ENCODE measurements at regions not wholly inside any gene's neighbourhood (a gene's known extent, or its start where the extent isn't known, plus 50 kb on each side); places are given as distances from the start of the nearest gene placed in this dataset.

- TF ChIP-seq POLR2A (IDR thresholded peaks at IDR 0.05; ENCODE audit: low read depth, low read length): no peak
- TF ChIP-seq, protein P1, sequence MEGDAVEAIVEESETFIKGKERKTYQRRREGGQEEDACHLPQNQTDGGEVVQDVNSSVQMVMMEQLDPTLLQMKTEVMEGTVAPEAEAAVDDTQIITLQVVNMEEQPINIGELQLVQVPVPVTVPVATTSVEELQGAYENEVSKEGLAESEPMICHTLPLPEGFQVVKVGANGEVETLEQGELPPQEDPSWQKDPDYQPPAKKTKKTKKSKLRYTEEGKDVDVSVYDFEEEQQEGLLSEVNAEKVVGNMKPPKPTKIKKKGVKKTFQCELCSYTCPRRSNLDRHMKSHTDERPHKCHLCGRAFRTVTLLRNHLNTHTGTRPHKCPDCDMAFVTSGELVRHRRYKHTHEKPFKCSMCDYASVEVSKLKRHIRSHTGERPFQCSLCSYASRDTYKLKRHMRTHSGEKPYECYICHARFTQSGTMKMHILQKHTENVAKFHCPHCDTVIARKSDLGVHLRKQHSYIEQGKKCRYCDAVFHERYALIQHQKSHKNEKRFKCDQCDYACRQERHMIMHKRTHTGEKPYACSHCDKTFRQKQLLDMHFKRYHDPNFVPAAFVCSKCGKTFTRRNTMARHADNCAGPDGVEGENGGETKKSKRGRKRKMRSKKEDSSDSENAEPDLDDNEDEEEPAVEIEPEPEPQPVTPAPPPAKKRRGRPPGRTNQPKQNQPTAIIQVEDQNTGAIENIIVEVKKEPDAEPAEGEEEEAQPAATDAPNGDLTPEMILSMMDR (conservative IDR thresholded peaks at IDR 0.05; ENCODE audit: low read depth, low read length): no peak
- no peak for TF ChIP-seq MAZ (IDR thresholded peaks at IDR 0.05; ENCODE audit: borderline replicate concordance, low read depth, low read length)
- no peak for TF ChIP-seq RCOR1 (IDR thresholded peaks at IDR 0.05; ENCODE audit: insufficient replicate concordance, low read length)
- TF ChIP-seq RAD21 (IDR thresholded peaks at IDR 0.05; ENCODE audit: low read length): no peak
- no peak for TF ChIP-seq MXI1 (IDR thresholded peaks at IDR 0.05; ENCODE audit: borderline replicate concordance, low read depth, low read length)
- no peak for TF ChIP-seq BHLHE40 (IDR thresholded peaks at IDR 0.05; ENCODE audit: low read depth, low read length)
- no peak for TF ChIP-seq RFX5 (IDR thresholded peaks at IDR 0.05; ENCODE audit: low read depth, low read length)
- TF ChIP-seq, protein P2, sequence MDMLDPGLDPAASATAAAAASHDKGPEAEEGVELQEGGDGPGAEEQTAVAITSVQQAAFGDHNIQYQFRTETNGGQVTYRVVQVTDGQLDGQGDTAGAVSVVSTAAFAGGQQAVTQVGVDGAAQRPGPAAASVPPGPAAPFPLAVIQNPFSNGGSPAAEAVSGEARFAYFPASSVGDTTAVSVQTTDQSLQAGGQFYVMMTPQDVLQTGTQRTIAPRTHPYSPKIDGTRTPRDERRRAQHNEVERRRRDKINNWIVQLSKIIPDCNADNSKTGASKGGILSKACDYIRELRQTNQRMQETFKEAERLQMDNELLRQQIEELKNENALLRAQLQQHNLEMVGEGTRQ (IDR thresholded peaks at IDR 0.05; ENCODE audit: low read depth, low read length): no peak
- TF ChIP-seq, protein P3, sequence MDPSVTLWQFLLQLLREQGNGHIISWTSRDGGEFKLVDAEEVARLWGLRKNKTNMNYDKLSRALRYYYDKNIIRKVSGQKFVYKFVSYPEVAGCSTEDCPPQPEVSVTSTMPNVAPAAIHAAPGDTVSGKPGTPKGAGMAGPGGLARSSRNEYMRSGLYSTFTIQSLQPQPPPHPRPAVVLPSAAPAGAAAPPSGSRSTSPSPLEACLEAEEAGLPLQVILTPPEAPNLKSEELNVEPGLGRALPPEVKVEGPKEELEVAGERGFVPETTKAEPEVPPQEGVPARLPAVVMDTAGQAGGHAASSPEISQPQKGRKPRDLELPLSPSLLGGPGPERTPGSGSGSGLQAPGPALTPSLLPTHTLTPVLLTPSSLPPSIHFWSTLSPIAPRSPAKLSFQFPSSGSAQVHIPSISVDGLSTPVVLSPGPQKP (IDR thresholded peaks at IDR 0.05; ENCODE audit: borderline replicate concordance, low read depth, low read length): no peak
- no peak for TF ChIP-seq CEBPB (IDR thresholded peaks at IDR 0.05; ENCODE audit: low read depth, low read length)
- no peak for TF ChIP-seq MAFK (IDR thresholded peaks at IDR 0.05; ENCODE audit: low read depth, low read length)
- TF ChIP-seq SMC3 (IDR thresholded peaks at IDR 0.05; ENCODE audit: low read depth, low read length): no peak
These were observed 52.6 kb upstream of the DCTD start for GRCh38 chr4:182969651-182970279.
